ENCODE measurements at regions not wholly inside any gene's neighbourhood (a gene's known extent, or its start where the extent isn't known, plus 50 kb on each side); places are given as distances from the start of the nearest gene placed in this dataset.
"Not testable (repeated sequence)": the region's sequence is repeated elsewhere in the genome, so short reads cannot be mapped to it uniquely, and the experiment has no call there.

- DNase-seq (ENCODE audit: low read depth, low spot score): no peak
- no peak overlapping the region for H3K27ac ChIP-seq
Measured at GRCh38 chr21:23900727-23901126, 1706.6 kb downstream of the MRPL39 start.

- no peak for DNase-seq (ENCODE audit: low read depth, low spot score)
- no peak overlapping the region for H3K27ac ChIP-seq
Measured at GRCh38 chr21:23899561-23899960, 1707.7 kb downstream of the MRPL39 start.

- DNase-seq (ENCODE audit: low read depth, low spot score): no peak
- no peak overlapping the region for H3K27ac ChIP-seq
Measured at GRCh38 chr21:23890652-23891051, 1716.6 kb downstream of the MRPL39 start.

- no peak for DNase-seq (ENCODE audit: low read depth, low spot score)
- H3K27ac ChIP-seq: no peak overlapping the region
Measured at GRCh38 chr21:23887725-23888306, 1719.5 kb downstream of the MRPL39 start.

GRCh38 chr21:23886828-23887724 lies 1720.2 kb downstream of the MRPL39 start:
- no peak for DNase-seq (ENCODE audit: low read depth, low spot score)
- H3K27ac ChIP-seq: no peak overlapping the region

GRCh38 chr21:23881783-23882182 lies 1725.5 kb downstream of the MRPL39 start:
- no peak overlapping the region for H3K27ac ChIP-seq
- DNase-seq (ENCODE audit: low read depth, low spot score): no peak

- DNase-seq (ENCODE audit: low read depth, low spot score): no peak
- no peak overlapping the region for H3K27ac ChIP-seq
Measured at GRCh38 chr21:23876925-23877558, 1730.2 kb downstream of the MRPL39 start.

- DNase-seq (ENCODE audit: low read depth, low spot score): no peak
- H3K27ac ChIP-seq: no peak overlapping the region
Measured at GRCh38 chr21:23874271-23874670, 1733.0 kb downstream of the MRPL39 start.

- no peak overlapping the region for H3K27ac ChIP-seq
- DNase-seq (ENCODE audit: low read depth, low spot score): no peak
Measured at GRCh38 chr21:23861911-23862504, 1745.3 kb downstream of the MRPL39 start.

- no peak for DNase-seq (ENCODE audit: low read depth, low spot score)
- H3K27ac ChIP-seq: no peak overlapping the region
Measured at GRCh38 chr21:23858878-23859277, 1748.4 kb downstream of the MRPL39 start.

- DNase-seq (ENCODE audit: low read depth, low spot score): no peak
- no peak overlapping the region for H3K27ac ChIP-seq
Measured at GRCh38 chr21:23853796-23854379, 1753.4 kb downstream of the MRPL39 start.

- DNase-seq (ENCODE audit: low read depth, low spot score): no peak
- no peak overlapping the region for H3K27ac ChIP-seq
Measured at GRCh38 chr21:23837564-23837963, 1769.7 kb downstream of the MRPL39 start.

- H3K27ac ChIP-seq: no peak overlapping the region
- no peak for DNase-seq (ENCODE audit: low read depth, low spot score)
Measured at GRCh38 chr21:23822760-23823159, 1784.5 kb downstream of the MRPL39 start.

GRCh38 chr21:23817337-23817736 lies 1789.9 kb downstream of the MRPL39 start:
- no peak for DNase-seq (ENCODE audit: low read depth, low spot score)
- H3K27ac ChIP-seq: no peak overlapping the region

- DNase-seq (ENCODE audit: low read depth, low spot score): no peak
Measured at GRCh38 chr21:23812485-23812884, 1794.8 kb downstream of the MRPL39 start.

GRCh38 chr21:23811805-23812204 lies 1795.5 kb downstream of the MRPL39 start:
- DNase-seq (ENCODE audit: low read depth, low spot score): no peak
- H3K27ac ChIP-seq: no peak overlapping the region

More at GRCh38 chr21:23812485-23812884, 1794.8 kb downstream of the MRPL39 start:
- no peak overlapping the region for H3K27ac ChIP-seq

GRCh38 chr21:23809573-23809972 lies 1797.7 kb downstream of the MRPL39 start:
- no peak for DNase-seq (ENCODE audit: low read depth, low spot score)
- H3K27ac ChIP-seq: no peak overlapping the region

- not testable (repeated sequence) for H3K27ac ChIP-seq; DNase-seq (ENCODE audit: low read depth, low spot score)
Measured at GRCh38 chr21:23806966-23807548, 1800.2 kb downstream of the MRPL39 start.

- no peak overlapping the region for H3K27ac ChIP-seq
- DNase-seq (ENCODE audit: low read depth, low spot score): no peak
Measured at GRCh38 chr21:23804866-23805265, 1802.4 kb downstream of the MRPL39 start.

- H3K27ac ChIP-seq: no peak overlapping the region
- no peak for DNase-seq (ENCODE audit: low read depth, low spot score)
Measured at GRCh38 chr21:23801292-23801691, 1806.0 kb downstream of the MRPL39 start.

Measured in epithelial cell of prostate (primary cell).